ENCODE measurements at regions not wholly inside any gene's neighbourhood (a gene's known extent, or its start where the extent isn't known, plus 50 kb on each side); places are given as distances from the start of the nearest gene placed in this dataset.

DNA sequence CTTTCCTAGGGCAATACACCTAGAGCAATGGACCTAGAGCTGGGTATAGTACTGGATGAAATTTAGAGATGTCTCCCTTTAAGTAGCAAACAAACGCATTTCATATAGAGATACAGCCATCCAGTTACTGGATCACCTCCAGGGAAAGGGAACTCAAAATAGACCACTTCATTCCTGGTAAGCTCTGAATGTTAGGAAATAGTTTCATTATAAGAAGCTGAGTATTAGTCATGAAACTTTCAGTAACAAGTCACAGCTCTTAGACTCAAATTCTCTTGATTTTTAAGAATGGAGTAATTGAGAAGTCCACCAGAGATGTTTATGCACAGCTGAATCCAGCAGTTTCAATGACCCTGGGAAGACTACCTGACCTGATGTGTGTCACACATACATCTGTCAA is 221.9 kb downstream of the FAM76B start:
- ChIA-PET CTCF (no interaction called here), POLR2A (ENCODE audit: unreplicated experiment) (no interaction called here)
- TF ChIP-seq EZH2 (IDR thresholded peaks at IDR 0.05; ENCODE audit: low read length, unreplicated experiment) (no peak), EZH2phosphoT487 (IDR thresholded peaks at IDR 0.05; ENCODE audit: borderline replicate concordance, low read length) (no peak)
- TF ChIP-seq, protein P1, sequence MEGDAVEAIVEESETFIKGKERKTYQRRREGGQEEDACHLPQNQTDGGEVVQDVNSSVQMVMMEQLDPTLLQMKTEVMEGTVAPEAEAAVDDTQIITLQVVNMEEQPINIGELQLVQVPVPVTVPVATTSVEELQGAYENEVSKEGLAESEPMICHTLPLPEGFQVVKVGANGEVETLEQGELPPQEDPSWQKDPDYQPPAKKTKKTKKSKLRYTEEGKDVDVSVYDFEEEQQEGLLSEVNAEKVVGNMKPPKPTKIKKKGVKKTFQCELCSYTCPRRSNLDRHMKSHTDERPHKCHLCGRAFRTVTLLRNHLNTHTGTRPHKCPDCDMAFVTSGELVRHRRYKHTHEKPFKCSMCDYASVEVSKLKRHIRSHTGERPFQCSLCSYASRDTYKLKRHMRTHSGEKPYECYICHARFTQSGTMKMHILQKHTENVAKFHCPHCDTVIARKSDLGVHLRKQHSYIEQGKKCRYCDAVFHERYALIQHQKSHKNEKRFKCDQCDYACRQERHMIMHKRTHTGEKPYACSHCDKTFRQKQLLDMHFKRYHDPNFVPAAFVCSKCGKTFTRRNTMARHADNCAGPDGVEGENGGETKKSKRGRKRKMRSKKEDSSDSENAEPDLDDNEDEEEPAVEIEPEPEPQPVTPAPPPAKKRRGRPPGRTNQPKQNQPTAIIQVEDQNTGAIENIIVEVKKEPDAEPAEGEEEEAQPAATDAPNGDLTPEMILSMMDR (conservative IDR thresholded peaks at IDR 0.05; ENCODE audit: low read depth, low read length) = no peak
- H3K4me2 ChIP-seq (ENCODE audit: low read length) = no peak overlapping the region
- no peak overlapping the region for H3K9ac ChIP-seq (ENCODE audit: low read length)
- H3K36me3 ChIP-seq (ENCODE audit: low read depth, low read length) = no peaks in the 10 kb centered on the region
- ATAC-seq (no peak), DNase-seq (no peak)
- no peaks in the 10 kb centered on the region for H3K9me2 ChIP-seq (replicated peaks; ENCODE audit: low read length)
- intact Hi-C loops (cut with micrococcal nuclease) = no loop called here
- no TSS peak for BruUV-seq (replicated peaks)
- H3K27me3 ChIP-seq (ENCODE audit: low read length) = peaks cover 20% of the 10 kb centered on the region
- H3F3A ChIP-seq (ENCODE audit: low read length, unreplicated experiment) = no peaks in the 10 kb centered on the region
- no peak overlapping the region for H3K4me3 ChIP-seq (ENCODE audit: low read length)
- H3K9me3 ChIP-seq (ENCODE audit: low read length) = peaks cover 7% of the 10 kb centered on the region
- H3K4me1 ChIP-seq (ENCODE audit: insufficient read depth, low read length) = no peaks in the 10 kb centered on the region
- no peaks in the 10 kb centered on the region for H4K20me1 ChIP-seq (ENCODE audit: low read length)
- H3K79me2 ChIP-seq (ENCODE audit: low read length) = no peaks in the 10 kb centered on the region
- no peak overlapping the region for H3K27ac ChIP-seq (ENCODE audit: low read length)
- H2AFZ ChIP-seq (ENCODE audit: low read length) = no peak overlapping the region

DNA sequence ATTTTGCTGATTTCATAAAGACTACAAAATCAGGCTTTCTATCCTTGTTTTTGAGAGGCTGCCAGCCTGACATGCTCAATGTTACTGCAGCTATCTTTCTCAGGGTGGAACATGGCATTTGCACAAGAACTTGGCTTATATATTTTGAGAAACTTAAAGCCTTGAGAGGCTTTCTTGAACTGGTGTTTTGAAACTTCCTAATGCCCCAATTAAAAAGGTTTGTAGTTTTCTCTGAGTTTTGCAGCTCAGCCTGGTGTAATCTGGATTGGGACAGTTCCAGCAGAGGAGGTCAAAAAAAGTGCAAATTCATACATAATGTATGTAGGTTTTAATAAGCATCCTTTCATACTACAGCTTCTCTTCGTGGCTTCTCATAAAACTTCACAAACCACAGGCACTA is 223.4 kb downstream of the FAM76B start:
- no peaks in the 10 kb centered on the region for H3K9me2 ChIP-seq (replicated peaks; ENCODE audit: low read length)
- H2AFZ ChIP-seq (ENCODE audit: low read length) = no peak overlapping the region
- peaks cover 7% of the 10 kb centered on the region for H3K9me3 ChIP-seq (ENCODE audit: low read length)
- H3K9ac ChIP-seq (ENCODE audit: low read length) = no peak overlapping the region
- H3K4me2 ChIP-seq (ENCODE audit: low read length) = no peak overlapping the region
- POLR2A ChIA-PET (ENCODE audit: unreplicated experiment) = no interaction called here
- H3F3A ChIP-seq (ENCODE audit: low read length, unreplicated experiment) = no peaks in the 10 kb centered on the region
- H3K36me3 ChIP-seq (ENCODE audit: low read depth, low read length) = no peaks in the 10 kb centered on the region
- no peaks in the 10 kb centered on the region for H3K79me2 ChIP-seq (ENCODE audit: low read length)
- TF ChIP-seq EZH2 (IDR thresholded peaks at IDR 0.05; ENCODE audit: low read length, unreplicated experiment) = no peak
- TF ChIP-seq, protein P1 (conservative IDR thresholded peaks at IDR 0.05; ENCODE audit: low read depth, low read length) = no peak
- TF ChIP-seq EZH2phosphoT487 (IDR thresholded peaks at IDR 0.05; ENCODE audit: borderline replicate concordance, low read length) = no peak
- no peak for DNase-seq
- no TSS peak for BruUV-seq (replicated peaks)
- CTCF ChIA-PET = no interaction called here
- no peak overlapping the region for H3K4me3 ChIP-seq (ENCODE audit: low read length)
- no peak overlapping the region for H3K27ac ChIP-seq (ENCODE audit: low read length)
- H3K4me1 ChIP-seq (ENCODE audit: insufficient read depth, low read length) = no peaks in the 10 kb centered on the region
- no peaks in the 10 kb centered on the region for H4K20me1 ChIP-seq (ENCODE audit: low read length)
- intact Hi-C loops (cut with micrococcal nuclease) = no loop called here
- H3K27me3 ChIP-seq (ENCODE audit: low read length) = peaks cover 6% of the 10 kb centered on the region
- ATAC-seq = no peak

DNA sequence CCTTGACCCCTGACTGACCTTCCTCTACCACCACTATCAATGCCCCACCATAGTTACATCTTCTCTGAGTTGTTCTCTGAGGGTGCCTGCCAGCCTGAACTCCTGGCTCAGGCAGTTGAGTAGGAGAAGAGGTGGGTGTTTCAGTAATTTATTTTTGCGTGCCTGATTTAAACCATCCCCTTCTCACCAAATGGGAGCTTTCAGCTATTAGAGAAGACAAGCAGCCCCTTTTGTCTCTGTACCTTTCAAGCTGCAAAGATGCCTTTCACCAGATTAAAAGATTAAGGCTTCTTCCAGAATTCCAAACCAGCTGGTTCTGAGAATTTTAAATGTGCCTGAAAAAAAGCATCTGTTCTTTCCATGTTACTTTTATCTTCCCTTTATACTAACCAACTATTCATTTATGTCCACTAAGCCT is 223.8 kb downstream of the FAM76B start:
- Histone ChIP-seq H3K27ac (ENCODE audit: low read length) (no peak overlapping the region), H3K9me2 (replicated peaks; ENCODE audit: low read length) (no peaks in the 10 kb centered on the region), H4K20me1 (ENCODE audit: low read length) (no peaks in the 10 kb centered on the region), H3K9ac (ENCODE audit: low read length) (no peak overlapping the region), H3K79me2 (ENCODE audit: low read length) (no peaks in the 10 kb centered on the region), H3K4me3 (ENCODE audit: low read length) (no peak overlapping the region), H3K27me3 (ENCODE audit: low read length) (peaks cover 7% of the 10 kb centered on the region; the same call in 1 of the 2 replicates), H3K4me1 (ENCODE audit: insufficient read depth, low read length) (no peaks in the 10 kb centered on the region), H2AFZ (ENCODE audit: low read length) (no peak overlapping the region), H3K4me2 (ENCODE audit: low read length) (no peak overlapping the region), H3F3A (ENCODE audit: low read length, unreplicated experiment) (no peaks in the 10 kb centered on the region), H3K9me3 (ENCODE audit: low read length) (peaks cover 7% of the 10 kb centered on the region), H3K36me3 (ENCODE audit: low read depth, low read length) (no peaks in the 10 kb centered on the region)
- CTCF ChIA-PET = no interaction called here
- no peak for DNase-seq
- BruUV-seq (replicated peaks) = no TSS peak
- ATAC-seq = no peak
- intact Hi-C loops (cut with micrococcal nuclease) = no loop called here
- POLR2A ChIA-PET (ENCODE audit: unreplicated experiment) = no interaction called here
- TF ChIP-seq EZH2 (IDR thresholded peaks at IDR 0.05; ENCODE audit: low read length, unreplicated experiment) = no peak
- no peak for TF ChIP-seq EZH2phosphoT487 (IDR thresholded peaks at IDR 0.05; ENCODE audit: borderline replicate concordance, low read length)
- TF ChIP-seq, protein P1 (conservative IDR thresholded peaks at IDR 0.05; ENCODE audit: low read depth, low read length) = no peak
